ENCODE measurements at regions not wholly inside any gene's neighbourhood (a gene's known extent, or its start where the extent isn't known, plus 50 kb on each side); places are given as distances from the start of the nearest gene placed in this dataset.

DNA sequence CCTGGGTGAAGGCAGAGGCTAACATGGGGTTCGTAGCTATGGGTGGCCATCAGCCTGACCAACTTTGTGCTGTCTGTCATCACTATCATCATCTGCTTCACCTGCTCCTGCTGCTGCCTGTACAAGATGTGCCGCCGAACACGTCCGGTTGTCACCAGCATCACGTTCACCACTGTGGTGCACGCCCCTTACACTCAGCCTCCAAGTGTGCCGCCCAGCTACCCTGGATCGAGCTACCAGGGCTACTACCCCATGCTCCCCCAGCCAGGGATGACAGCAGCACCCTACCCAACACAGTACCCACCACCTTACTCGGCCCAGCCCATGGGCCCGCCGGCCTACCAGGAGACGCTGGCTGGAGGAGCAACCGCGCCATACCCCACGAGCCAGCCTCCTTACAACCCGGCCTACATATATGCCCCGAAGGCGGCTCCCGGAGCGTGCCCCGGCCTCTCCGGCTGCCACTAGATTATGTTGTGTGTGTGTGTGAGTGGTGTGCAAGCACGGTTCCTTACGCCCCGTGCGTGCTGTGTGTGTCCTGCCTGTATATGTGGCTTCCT, 213.4 kb upstream of the XIST start:
- TF ChIP-seq, protein P1, sequence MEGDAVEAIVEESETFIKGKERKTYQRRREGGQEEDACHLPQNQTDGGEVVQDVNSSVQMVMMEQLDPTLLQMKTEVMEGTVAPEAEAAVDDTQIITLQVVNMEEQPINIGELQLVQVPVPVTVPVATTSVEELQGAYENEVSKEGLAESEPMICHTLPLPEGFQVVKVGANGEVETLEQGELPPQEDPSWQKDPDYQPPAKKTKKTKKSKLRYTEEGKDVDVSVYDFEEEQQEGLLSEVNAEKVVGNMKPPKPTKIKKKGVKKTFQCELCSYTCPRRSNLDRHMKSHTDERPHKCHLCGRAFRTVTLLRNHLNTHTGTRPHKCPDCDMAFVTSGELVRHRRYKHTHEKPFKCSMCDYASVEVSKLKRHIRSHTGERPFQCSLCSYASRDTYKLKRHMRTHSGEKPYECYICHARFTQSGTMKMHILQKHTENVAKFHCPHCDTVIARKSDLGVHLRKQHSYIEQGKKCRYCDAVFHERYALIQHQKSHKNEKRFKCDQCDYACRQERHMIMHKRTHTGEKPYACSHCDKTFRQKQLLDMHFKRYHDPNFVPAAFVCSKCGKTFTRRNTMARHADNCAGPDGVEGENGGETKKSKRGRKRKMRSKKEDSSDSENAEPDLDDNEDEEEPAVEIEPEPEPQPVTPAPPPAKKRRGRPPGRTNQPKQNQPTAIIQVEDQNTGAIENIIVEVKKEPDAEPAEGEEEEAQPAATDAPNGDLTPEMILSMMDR (IDR thresholded peaks at IDR 0.05; ENCODE audit: poor library complexity) = no peak
- TF ChIP-seq EZH2 (IDR thresholded peaks at IDR 0.05; ENCODE audit: borderline replicate concordance) = no peak

Measured in hepatocyte (in vitro differentiated cells).